Esophagus muscularis mucosa (tissue), 4 donors: ENCODE measurements at regions not wholly inside any gene's neighbourhood (a gene's known extent, or its start where the extent isn't known, plus 50 kb on each side); places are given as distances from the start of the nearest gene placed in this dataset.

Source experiments
- DNase-seq: peaks from one replicate; pipeline ENCODE4 v3.0.0-alpha.2; 2017; ENCODE audit errors: extremely low spot score
- H3K27ac ChIP-seq, 4 donors: fragments of 200-600 bp; sonication (generic); replicated peaks in 1 of 4; 1 replicate in 3 of 4; 2 replicates in 1 of 4; pipeline ENCODE4 v1.5.1; 2016 to 2019; ENCODE audit warnings: mild to moderate bottlenecking in 1 of 4
- H3K27me3 ChIP-seq, 4 donors: fragments of 200-600 bp; sonication (generic); one replicate each; pipeline versions ENCODE4 v1.5.1 to v1.6.0; 2016 to 2019
- H3K36me3 ChIP-seq, 4 donors: fragments of 200-600 bp; sonication (generic); one replicate each; pipeline ENCODE4 v1.5.1; 2016 to 2019
- H3K4me1 ChIP-seq, 4 donors: fragments of 200-600 bp; sonication (generic); one replicate each; pipeline ENCODE4 v1.5.1; 2016 to 2019
- H3K4me3 ChIP-seq, 4 donors: fragments of 200-600 bp; sonication (generic); 1 replicate in 2 of 4; 2 replicates in 2 of 4; pipeline ENCODE4 v1.5.1; 2016 to 2019; ENCODE audit warnings: mild to moderate bottlenecking in 4 of 4, moderate library complexity in 1 of 4
- H3K9me3 ChIP-seq, 4 donors: fragments of 200-600 bp; sonication (generic); 1 replicate in 3 of 4; 2 replicates in 1 of 4; pipeline ENCODE4 v1.5.1; 2016 to 2019
- CTCF ChIP-seq, 3 experiments: fragments of 200-600 bp in 2 of 3; fragments of 450-650 bp in 1 of 3; sonication (generic) in 2 of 3; IDR thresholded peaks; one replicate each; pipeline ENCODE4 v1.5.1; 2017 to 2019; ENCODE audit warnings: antibody characterized with exemption in 3 of 3, mild to moderate bottlenecking in 2 of 3, moderate library complexity in 1 of 3
- EP300 ChIP-seq: sonication (generic); formaldehyde crosslinking; IDR thresholded peaks from one replicate; pipeline ENCODE4 v1.6.1; 2017; ENCODE audit warnings: antibody characterized with exemption
- POLR2A ChIP-seq: fragments of 450-650 bp; IDR thresholded peaks from one replicate; pipeline ENCODE4 v1.6.1; 2017; ENCODE audit warnings: antibody characterized with exemption, moderate library complexity, mild to moderate bottlenecking, low read depth
- POLR2AphosphoS5 ChIP-seq, 2 donors: sonication (generic); formaldehyde crosslinking; IDR thresholded peaks; one replicate each; pipeline ENCODE4 v1.6.1; 2017; ENCODE audit warnings: antibody characterized with exemption in 2 of 2
- WGBS: methylation state at CpG from one replicate; pipeline ENCODE4 v1.1.5; 2018; 5-methylcytosine and 5-hydroxymethylcytosine counted together
- intact Hi-C: fragments of 100-400 bp; cut with DNase I; formaldehyde crosslinking; loops from one replicate; pipeline ENCODE4 v1.15.1; 2023

GRCh38 chr1:57910305-57910704 is 486.4 kb upstream of the DAB1 start:
- no peak overlapping the region for H3K27ac ChIP-seq
- no peak for TF ChIP-seq POLR2A
- no peak for TF ChIP-seq EP300
- TF ChIP-seq POLR2AphosphoS5 (IDR thresholded peaks at IDR 0.05): no peak
- no peak for TF ChIP-seq CTCF (IDR thresholded peaks at IDR 0.05)
- H3K4me3 ChIP-seq: no peak overlapping the region
- no peaks in the 10 kb centered on the region for H3K4me1 ChIP-seq
- no peak for DNase-seq
- WGBS: 46% methylated on average over 7 of the region's 7 CpGs
- no peaks in the 10 kb centered on the region for H3K36me3 ChIP-seq
- intact Hi-C loops: no loop called here
- no peaks in the 10 kb centered on the region for H3K27me3 ChIP-seq
- no peaks in the 10 kb centered on the region for H3K9me3 ChIP-seq

- TF ChIP-seq EP300: no peak
- TF ChIP-seq POLR2A: no peak
- TF ChIP-seq POLR2AphosphoS5 (IDR thresholded peaks at IDR 0.05): no peak
- no peak for TF ChIP-seq CTCF (IDR thresholded peaks at IDR 0.05)
- H3K27me3 ChIP-seq: no peaks in the 10 kb centered on the region
- no peak for DNase-seq
- 72% methylated on average over 6 of the region's 6 CpGs for WGBS
- H3K27ac ChIP-seq: no peak overlapping the region
- H3K4me3 ChIP-seq: no peak overlapping the region
- no peaks in the 10 kb centered on the region for H3K4me1 ChIP-seq
- no peaks in the 10 kb centered on the region for H3K9me3 ChIP-seq
- intact Hi-C loops: no loop called here
- H3K36me3 ChIP-seq: no peaks in the 10 kb centered on the region
Measured at GRCh38 chr1:57908147-57908890, 484.5 kb upstream of the DAB1 start.

GRCh38 chr1:57901208-57901919 is 477.5 kb upstream of the DAB1 start:
- intact Hi-C loops: no loop called here
- TF ChIP-seq POLR2AphosphoS5 (IDR thresholded peaks at IDR 0.05) (no peak), EP300 (no peak), CTCF (IDR thresholded peaks at IDR 0.05) (no peak), POLR2A (no peak)
- WGBS: 87% methylated on average over 7 of the region's 7 CpGs
- no peaks in the 10 kb centered on the region for H3K4me1 ChIP-seq
- H3K27me3 ChIP-seq: no peaks in the 10 kb centered on the region
- H3K9me3 ChIP-seq: no peaks in the 10 kb centered on the region
- no peak overlapping the region for H3K27ac ChIP-seq
- H3K4me3 ChIP-seq: no peak overlapping the region
- H3K36me3 ChIP-seq: no peaks in the 10 kb centered on the region
- no peak for DNase-seq

GRCh38 chr1:57898531-57898930 is 474.7 kb upstream of the DAB1 start:
- H3K36me3 ChIP-seq: no peaks in the 10 kb centered on the region
- no peaks in the 10 kb centered on the region for H3K4me1 ChIP-seq
- WGBS: 96% methylated on average over 7 of the region's 7 CpGs
- no peak for DNase-seq
- intact Hi-C loops: no loop called here
- no peaks in the 10 kb centered on the region for H3K27me3 ChIP-seq
- no peaks in the 10 kb centered on the region for H3K9me3 ChIP-seq
- no peak overlapping the region for H3K27ac ChIP-seq
- TF ChIP-seq EP300: no peak
- TF ChIP-seq CTCF (IDR thresholded peaks at IDR 0.05): no peak
- no peak for TF ChIP-seq POLR2A
- TF ChIP-seq POLR2AphosphoS5 (IDR thresholded peaks at IDR 0.05): no peak
- no peak overlapping the region for H3K4me3 ChIP-seq
